CMK (cell line): ENCODE measurements at regions not wholly inside any gene's neighbourhood (a gene's known extent, or its start where the extent isn't known, plus 50 kb on each side); places are given as distances from the start of the nearest gene placed in this dataset.

Source experiments
- DNase-seq: peaks from one replicate; pipeline ENCODE4 v3.0.0-alpha.2; 2010; ENCODE audit warnings: low read depth

DNA sequence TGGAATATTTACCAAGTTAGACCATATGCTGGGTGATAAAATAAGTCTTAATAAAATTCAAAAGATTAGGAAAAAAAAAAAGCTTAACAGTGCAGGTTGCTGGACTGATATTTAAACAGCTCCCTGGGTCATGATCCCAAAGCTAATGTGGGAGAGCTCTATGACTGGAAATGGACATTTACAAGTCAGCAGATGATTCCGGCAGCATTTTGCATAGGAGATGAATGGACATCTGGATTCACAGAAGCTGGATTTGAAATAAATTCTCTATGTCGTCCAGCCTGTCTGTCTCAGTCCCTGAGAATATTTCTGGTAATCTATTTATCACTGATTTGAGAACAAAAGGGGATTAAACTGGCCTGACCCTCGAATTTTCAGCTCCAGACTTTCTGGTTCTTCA is 52.3 kb upstream of the KLHL25 start:
- DNase-seq = no peak

DNA sequence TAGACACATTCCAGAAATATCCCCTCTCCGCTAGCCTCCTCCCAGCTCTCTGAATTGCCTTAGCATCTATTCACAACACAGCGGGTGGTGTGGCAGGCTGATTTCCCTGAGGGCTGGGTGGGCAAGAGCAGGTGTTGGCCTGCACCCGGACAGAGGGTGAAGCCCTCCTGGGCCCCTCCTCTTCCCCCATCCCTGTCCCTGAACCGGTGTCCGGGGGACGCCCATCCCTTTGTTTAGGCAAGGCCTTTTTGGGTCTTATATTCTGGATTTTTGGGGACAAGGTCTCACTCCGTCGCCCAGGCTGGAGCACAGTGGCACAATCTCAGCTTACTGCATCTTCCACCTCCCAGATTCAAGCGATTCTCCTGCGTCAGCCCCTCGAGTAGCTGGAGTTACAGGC is 55.2 kb upstream of the KLHL25 start:
- no peak for DNase-seq

DNA sequence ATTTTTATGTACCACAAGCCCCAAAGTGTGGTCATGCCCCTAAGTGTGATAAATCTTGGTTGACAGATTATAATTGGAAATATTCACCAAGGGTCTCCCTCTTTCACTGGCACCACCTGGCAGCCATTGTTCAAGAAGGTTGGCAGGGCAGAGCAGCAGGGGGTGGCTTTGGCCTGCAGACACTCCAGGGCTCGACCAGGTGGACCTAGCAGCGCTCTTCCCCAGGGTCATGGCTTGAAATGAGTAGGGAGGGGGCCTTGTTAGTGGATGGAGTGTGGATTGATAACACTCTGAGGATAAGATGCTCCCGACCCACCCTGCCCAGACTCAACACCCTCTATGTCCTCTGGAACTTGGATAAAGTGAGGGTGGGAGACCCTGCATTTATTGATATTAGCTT is 58.2 kb upstream of the KLHL25 start:
- no peak for DNase-seq

DNA sequence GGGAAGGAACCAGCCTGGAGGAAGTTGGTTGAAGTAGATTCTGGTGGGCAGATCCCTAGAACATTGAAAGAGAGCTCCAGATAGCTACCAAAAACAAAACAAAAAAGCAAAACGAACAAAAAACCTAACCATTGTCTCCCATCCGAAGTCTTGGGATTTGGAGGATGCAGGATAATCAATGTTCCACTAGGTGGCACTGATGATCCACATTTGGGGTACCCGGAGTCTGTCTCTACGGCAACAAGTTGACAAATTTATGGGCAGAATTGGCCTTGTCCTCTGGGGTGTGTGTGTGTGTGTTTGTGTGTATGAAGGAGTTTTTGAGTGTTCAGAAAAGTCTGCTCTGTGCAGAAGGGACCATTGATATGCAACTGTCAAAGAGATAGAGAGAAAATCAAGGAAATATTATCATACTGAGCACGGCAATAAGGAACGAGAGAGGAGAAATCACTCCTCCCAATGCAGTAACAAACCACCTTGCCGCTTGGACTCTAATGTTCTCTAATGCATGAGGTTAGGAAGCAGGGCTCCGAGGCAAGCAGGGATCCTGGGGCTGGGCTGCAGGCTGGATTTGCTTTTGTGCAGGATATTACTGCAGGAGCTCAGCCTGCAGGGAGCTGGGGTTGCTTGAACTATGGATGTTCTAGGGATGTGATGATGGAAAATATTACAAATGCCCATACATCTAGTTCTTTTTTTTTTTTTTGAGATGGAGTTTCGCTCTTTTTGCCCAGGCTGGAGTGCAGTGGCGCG is 59.8 kb upstream of the KLHL25 start:
- peak; percentile 29 for DNase-seq

DNA sequence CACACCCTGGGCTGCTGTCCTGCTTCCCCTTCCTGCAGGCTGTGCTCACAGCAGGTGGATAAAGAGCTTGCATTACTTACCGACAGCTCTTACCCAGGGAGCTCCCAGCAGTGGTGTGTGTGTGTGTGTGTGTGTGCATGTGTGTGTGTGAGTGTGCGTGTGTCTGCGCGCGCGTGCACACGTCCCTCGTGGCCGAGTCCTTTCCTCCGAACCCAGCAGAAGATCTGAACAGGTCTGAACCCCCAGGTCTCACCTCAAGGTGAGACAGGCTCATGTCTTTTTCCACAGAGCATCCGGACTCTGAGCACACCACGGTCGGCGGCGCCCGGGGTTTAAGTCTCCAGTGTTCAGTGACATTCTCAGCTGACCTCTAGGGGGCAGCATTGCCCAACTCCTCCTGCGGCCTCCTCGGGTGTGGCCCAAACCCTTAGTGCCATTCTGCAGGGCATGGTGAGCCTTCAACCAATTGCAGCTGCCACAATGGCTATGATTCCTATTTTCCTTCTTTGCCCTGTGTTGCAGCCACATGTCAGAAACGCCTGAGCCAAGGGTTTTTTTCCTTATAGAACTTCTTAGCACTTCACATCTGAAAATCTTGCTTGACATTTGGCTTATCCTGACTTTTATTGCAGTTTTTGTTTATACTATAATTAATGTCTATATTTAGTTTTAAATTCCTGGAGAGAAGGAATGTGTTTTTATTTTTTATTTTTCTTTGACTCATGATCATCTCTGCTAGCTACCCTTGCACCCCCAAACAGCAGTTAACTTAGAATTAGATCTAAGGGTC is 64.1 kb upstream of the KLHL25 start:
- DNase-seq = peak; percentile 30

DNA sequence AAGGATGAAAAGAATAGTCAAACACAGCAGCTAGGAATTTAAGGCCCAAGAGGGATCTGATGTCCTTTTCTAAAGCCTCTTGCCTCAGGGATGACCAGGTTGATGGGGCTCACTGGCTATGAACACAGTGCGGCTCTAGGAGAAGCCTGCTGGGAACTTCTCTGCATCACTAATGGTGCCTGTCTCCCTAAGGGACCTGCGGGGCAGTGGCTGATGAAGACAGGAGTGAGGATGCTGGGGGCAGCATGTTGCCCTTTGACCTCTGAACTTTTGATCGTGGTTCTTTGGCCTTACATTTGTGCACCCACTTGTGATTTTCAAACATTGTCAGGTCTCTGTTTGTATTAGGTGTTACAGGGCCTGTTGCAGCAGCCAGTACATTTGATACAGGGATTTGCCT is 64.9 kb upstream of the KLHL25 start:
- DNase-seq = no peak

DNA sequence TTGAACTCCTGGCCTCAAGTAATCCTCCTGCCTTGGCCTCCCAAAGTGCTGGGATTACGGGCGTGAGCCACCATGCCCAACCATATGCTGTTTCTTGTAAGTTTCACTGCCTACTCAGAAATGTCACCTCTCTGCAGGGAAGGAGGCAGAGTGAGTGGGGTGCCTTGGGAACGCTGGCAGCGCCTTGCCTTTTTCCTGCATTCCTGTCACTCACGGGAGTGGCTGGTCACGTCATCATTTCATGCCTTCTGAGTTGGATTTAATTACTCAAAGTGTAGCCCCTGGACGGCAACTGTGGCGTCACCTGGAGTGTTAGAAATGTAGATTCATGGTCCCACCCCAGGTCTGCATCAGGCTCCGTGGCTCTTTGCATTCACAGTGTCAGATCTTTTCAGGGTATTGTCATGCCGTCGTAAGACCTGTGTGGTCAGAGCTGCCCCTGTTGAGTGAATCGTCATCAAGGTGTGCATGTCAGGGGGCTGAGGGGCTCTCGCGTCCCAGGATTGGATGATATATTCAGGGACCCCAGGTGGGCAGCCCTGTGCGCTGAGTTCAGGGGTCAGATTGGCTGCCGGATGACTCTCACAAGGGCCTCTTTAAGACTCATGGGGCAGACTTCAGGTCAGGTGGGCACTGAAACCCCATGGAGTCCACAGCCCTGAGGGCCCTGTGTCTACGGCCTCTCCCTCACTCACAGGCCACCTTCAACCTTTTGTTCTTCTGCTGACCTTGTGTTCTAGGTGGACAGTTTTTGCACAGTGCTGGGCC is 65.9 kb upstream of the KLHL25 start:
- DNase-seq = no peak

DNA sequence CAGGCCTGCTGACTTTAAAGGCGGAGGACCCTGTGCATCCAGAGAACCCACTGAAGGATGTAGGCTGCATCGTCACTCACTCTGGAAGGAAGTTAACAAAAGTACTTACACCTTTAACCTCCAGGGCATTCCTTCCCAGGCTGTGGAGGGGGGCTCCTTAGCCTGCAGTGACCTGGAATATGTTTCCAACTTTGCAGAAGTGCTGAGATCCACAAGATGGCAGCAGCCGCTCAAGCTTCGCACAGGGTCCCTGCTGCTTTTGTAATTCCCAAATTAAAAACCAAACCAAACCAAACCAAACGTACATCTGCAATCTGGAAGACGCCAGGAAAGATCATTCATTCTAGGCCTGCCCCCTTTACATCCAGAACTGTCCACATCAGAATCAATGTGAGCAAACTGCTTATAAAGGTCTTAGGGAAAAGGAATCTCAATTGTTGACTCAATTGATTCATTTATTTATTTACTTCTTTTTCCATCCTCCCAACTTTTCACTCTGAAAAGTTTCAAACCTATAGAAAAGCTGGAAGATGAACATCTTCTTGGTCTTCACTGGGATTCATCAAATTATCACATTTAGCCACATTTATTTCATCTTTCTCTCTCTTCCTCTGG is 70.5 kb upstream of the KLHL25 start:
- no peak for DNase-seq

DNA sequence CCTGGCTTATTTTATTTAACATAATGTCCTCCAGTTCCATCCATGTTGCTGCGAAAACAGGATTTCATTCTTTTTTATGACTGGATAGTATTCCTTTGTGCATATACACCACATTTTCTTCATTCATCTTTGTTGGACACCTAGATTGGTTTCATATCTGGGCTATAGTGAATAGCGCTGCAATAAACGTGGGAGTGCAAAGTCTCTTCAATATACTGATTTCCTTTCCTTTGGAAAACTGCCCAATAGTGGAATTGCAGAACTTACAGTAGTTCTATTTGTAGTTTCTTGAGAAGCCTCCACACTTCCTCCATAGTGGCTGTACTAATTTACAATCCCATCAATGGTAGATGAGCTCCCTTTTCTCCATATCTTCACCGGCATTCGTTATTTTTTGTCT is 72.5 kb upstream of the KLHL25 start:
- no peak for DNase-seq

DNA sequence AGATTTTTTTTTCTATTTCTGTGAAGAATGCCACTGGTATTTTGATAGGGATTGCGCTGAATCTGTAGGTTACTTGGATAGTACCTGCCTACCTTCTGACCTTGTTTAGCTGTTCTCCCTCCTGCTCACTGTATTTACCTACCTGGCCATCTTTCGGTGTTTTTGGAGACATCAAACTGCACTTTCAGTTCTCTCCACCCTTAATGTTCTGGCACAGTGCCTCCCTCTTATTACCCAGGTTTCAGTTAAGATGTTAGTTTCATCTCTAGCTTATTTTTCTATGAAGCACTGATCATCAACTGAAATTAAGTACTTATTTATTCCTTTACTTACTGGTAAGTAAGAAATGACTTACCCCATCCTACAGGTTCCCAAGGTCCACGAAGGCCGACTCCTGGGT is 74.4 kb upstream of the KLHL25 start:
- no peak for DNase-seq

DNA sequence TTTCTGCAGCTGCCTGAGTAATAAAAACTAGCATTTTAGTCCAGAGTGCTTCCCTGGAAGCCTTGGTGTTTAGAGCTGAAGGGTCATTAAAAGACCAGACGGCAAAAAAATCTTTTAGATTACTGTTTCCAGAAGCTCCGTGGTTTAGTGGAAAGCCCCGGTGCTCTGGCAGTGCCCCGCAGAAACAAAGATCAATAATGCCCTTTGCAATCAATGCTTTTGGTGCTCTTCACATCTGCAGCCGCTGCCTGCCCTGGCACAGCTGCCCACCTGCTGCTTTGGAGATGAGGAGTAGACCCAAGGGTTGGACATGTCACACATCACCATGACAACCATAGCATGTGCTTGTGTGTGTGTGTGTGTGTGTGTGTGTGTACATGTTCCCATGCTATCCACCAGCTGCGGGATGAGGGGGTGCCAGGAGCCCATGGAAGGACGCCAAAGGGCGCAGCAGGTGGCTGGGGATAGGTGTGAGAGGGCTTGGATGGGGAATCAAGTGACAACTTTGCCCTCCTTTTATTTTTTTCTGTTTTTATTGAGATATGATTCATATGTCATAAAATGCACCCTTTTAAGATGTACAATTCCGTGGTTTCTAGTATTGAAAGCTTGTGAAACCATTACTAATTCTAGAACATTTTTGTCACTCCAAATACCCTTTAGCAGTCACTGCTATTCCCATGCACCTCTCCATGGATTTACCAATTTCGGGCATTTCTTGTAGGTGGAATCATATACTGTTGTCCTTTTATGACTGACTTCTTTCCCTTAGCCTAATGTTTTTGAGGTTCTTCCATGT is 75.7 kb upstream of the KLHL25 start:
- DNase-seq = no peak

DNA sequence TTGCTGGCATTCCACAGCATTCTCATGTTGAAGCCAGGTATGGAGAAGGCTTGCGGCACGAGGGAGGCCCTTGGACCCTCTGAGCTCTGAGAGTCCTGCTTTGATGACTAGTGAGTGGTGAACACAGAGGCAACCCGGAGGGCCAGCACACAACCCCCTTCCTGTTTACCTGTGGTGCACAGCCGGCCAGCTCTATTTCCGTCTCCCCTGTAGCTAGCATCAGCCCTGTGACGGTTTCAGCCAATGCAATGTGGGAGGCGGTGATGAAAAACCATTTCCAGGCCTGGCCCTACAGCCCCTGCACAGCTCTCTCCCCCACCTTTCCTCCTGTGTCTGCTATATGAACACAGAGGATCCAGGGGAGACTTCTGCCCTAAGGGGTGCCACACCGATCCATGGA is 76.8 kb upstream of the KLHL25 start:
- no peak for DNase-seq

DNA sequence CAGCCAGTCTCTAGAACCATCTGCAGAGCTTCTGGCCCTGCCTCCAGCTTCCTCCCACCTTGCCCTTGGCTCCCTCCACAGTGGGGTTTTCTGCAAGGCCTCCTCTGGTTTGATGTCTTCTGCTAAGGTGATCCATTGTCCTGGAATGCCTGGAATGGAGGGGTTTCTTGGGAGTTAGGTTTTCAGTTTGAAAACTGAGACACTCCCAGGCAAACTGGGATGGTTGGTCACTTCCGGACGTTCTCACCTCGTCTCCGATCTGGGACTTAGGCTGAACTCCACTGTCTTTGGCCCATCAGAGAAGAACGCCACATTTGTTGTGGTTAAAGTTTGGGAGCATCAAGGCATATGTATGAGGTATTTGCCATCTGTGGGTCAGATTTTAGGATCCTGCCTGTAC is 77.4 kb upstream of the KLHL25 start:
- DNase-seq = no peak

DNA sequence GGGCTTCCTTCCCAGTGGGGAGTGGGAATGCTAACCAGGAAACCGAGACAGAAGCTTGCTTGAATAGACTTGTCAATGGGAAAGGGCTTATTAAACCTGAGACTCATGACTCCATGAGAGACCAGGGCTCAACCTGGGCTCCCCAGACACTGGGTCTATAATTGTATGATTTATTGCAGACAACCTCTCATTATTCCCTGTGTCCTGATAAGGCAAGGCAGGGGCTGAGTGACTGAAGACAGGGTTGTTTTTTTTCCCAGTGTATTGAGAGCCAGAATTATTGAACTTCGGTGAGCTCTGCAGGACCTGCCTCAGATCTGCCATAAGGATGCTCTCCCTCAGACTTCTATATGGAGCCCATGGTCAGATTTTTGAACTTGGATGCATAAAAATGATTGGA is 79.5 kb upstream of the KLHL25 start:
- no peak for DNase-seq

DNA sequence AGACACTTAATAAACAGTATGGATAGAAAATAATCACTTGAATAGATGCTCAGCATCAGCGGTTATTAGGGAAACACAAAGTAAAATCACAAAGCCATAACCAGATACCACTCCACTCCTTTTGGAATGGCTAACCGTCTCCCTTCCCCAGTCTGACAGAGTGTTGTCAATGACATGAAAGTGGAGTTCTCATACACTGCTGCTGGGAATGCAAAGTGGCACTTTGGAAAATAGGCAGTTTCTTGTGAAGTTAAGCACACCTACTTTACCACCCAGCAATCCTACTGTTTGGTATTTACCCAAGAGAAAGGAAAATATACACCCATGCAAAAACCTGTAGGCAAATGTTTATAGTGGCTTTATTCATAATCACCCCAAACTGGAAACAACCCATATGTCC is 81.0 kb upstream of the KLHL25 start:
- no peak for DNase-seq

DNA sequence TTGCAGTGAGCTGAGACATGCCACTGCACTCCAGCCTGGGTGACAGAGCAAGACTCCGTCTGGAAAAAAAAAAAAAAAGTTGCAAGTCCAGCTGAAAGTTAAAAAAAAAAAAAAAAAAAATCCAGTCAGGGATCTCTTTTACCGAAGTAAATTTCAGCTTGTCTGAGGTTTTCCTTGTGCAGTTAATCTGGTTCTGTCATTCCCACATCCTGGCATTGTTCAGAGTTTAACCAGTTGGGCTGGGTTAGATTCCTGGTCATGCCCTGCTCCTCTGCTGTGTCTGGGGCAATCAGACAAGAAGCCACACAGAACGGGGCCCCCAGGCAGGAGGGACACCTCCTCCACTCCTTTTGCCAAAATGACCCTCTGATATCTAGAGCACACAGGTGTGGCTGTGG is 84.1 kb upstream of the KLHL25 start:
- no peak for DNase-seq

DNA sequence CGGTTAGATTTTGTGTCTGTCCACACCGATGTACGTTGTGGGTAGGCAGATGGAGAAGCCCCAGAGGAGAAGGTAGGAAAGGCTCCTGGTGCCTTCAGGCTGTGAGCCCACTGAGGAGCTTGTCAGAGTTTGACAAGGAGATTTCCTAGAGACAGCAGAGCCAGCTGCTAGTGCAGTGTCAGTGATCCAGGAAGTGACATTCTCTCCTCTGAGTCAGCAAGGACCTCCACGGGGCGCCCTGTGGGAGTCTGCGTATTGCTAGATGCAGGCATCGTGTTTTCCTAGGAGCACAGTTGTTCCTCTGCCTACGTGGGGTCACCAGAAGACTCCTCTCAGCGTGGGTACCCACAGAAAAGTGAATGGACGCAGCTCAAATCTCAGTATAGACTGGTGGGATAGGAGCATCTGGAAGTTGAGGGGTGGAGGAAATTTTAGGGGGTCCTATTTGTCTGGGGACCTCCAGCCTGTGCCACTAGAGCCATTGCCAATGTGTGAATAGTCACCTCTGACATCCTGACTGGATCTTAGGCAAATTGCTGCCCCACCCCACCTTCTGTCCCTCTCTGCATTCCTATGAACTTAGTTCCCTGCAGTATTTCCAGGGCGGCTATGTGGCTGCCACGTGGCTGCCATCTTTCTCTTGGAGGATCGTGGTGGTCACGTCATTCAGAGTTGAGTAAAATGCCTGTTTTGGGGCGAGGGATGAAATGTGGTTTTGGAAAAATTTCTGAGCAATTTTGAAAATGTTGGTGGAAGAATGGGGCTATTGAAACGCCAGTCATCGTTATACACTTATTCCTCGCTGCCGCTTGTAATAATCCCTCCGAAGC is 84.8 kb upstream of the KLHL25 start:
- DNase-seq = no peak

DNA sequence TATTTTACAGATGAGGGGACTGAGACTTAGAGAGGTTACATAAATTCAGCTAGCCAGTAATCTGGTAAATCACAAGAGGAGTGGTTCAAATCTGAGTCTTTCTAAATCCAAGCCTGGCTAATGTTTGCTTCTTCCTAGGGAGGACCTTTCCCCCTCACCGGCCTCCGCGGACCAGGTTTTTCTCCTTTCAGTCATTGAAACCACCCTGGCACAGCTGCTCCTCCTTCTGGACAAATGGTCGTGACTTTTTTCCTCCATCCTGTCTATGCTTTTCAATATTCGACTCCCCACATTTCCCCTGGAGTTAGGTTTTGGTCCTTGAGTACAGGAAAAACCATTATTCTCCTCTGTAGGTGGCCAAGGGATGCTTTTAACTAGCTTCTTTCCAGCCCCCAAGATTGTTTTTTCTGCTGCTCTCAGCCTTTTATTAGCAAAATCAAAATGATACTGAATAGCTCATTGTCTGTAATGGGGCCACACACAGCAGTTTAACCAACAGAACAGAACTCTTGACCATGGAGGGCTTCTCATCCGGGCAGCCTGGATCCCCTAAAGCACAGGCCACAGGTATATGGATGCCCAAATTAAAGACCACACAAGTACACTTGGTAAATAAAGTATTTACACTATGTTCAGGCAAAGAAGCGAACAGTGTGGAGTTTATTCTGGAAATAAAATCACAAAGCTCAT is 85.9 kb upstream of the KLHL25 start:
- no peak for DNase-seq

DNA sequence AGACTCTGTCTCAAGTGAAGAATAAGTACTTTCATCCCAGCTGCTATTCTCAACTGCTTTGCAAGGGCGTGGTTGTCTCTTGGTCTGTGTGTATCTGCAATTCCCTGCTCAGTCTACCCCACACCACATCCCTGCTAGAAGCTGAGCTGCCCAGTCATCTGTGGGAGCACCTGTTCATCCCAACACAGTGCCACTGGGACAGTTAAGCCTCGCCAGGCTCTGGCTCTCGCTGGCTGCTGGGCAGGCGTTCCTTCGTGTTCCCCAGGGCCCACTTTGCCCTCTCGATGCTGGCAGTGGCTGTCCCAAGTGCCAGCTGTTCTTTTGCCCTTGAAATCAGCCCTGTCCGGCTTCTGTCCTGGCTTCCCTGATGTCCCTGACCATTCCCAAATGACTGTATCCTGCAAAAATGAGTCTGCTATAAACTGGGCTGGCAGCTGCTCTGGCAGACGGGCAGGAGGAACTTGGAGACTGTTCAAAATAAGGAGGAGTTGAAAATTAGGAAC is 91.6 kb upstream of the KLHL25 start:
- no peak for DNase-seq
